ENCODE measurements at regions not wholly inside any gene's neighbourhood (a gene's known extent, or its start where the extent isn't known, plus 50 kb on each side); places are given as distances from the start of the nearest gene placed in this dataset.

DNA sequence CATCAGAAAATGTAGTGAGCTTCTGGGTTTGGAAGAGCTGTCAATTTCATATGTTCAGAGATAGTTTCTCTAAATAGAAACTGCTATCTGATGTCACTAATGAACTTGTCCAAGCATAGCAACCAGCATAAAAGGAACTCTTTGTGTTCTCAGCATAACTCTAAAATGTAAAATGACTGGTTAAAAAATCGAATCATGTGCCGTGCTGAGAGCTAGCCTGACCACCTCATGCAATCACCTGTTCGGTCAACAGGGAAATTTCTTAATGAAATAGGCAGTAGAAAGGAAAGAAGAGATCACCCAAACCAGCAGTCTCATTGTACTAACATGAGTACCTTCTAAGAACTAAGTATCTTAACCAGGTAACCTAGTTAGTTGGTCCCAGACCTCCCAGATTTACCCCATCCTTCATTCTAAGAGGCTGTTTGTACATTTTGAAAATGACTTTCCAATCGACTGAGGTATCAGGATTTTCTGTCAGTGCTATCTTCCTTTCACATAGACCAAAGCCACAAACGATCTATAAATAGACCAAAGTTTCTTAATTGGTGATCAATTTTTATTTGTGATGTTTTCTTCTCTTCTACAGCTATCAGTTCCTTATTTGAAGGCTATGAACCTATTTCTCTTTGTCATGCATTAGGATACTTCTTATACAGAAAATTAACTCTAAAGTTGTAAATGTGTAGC lies 147.3 kb downstream of the TLR5 start:
- no peak overlapping the region for H3K27ac ChIP-seq (ENCODE audit: low read length)
- no peaks in the 10 kb centered on the region for H3K4me1 ChIP-seq (ENCODE audit: control insufficient read depth, insufficient read depth, low read length)
- no peak overlapping the region for H3K4me3 ChIP-seq (ENCODE audit: low read length in 2 of 2)
- H3K9ac ChIP-seq (ENCODE audit: low read length in 2 of 2): no peak overlapping the region
- no peaks in the 10 kb centered on the region for H3K9me3 ChIP-seq (ENCODE audit: control insufficient read depth in 2 of 2, low read length in 2 of 2)
- peaks cover 5 to 6% of the 10 kb centered on the region in 2 donors for H3K36me3 ChIP-seq (ENCODE audit: control insufficient read depth in 2 of 2, insufficient read depth in 2 of 2, low read length in 2 of 2)
- H3K27me3 ChIP-seq (ENCODE audit: control insufficient read depth in 1 of 2, insufficient read depth in 2 of 2, low read length in 2 of 2): no peaks in the 10 kb centered on the region

DNA sequence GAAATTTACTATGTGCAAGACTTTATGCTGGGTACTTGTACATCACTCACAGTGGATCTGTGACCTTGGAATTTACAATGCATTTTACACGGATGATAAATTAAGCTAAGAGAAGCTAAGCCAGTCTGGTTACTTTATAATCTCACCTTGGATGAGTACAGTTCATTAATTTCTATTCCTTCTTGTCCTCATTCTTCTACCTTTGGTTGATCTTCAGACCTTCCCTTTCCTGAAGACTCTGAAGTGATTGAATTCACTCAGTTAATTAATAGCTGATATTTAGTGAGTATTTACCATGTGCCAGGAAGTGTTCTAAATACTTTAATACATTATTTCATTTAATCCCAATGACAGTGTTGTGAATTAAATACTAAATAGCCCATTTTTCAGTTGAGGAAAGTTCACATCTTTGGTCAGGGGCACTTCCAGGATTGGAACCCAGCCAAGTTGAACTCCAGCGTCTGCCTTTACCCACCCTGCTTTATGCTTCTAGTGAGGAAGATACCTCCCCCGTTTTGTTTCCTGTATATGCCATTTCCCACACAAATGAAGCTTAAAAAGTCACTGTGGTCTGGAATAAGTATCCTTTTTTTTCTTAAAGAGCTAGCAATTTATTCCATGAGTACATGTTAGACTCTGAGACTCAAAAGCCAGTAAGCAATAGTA lies 146.6 kb downstream of the TLR5 start:
- peaks cover 5 to 6% of the 10 kb centered on the region in 2 donors for H3K36me3 ChIP-seq (ENCODE audit: control insufficient read depth in 2 of 2, insufficient read depth in 2 of 2, low read length in 2 of 2)

DNA sequence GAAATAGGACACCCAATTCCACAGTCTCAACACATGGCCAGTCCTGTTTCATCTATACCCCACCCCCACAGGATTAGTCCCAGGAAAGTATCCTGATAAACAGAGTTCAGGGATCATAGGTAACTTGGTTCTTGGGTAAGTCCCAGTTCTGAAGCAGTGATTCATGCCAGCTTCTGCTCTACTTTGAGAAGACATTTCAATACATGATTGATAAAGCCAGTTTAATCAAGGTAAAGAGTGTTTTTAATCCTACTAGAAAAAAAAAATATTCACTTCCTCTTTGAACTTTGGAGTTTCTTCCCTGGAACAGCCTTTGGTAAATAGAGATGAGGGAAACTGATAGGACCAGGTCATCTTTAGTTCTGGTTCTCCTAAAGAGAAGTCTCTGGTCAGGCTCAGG lies 142.4 kb downstream of the TLR5 start:
- Histone ChIP-seq H3K9me3 (ENCODE audit: control insufficient read depth in 2 of 2, low read length in 2 of 2) (no peaks in the 10 kb centered on the region), H3K4me3 (ENCODE audit: low read length in 2 of 2) (no peak overlapping the region), H3K27me3 (ENCODE audit: control insufficient read depth in 1 of 2, insufficient read depth in 2 of 2, low read length in 2 of 2) (no peaks in the 10 kb centered on the region), H3K4me1 (ENCODE audit: control insufficient read depth, insufficient read depth, low read length) (peaks cover 4% of the 10 kb centered on the region), H3K36me3 (ENCODE audit: control insufficient read depth in 2 of 2, insufficient read depth in 2 of 2, low read length in 2 of 2) (peaks cover 15 to 27% of the 10 kb centered on the region in 2 donors), H3K9ac (ENCODE audit: low read length in 2 of 2) (no peak overlapping the region), H3K27ac (ENCODE audit: low read length) (no peak overlapping the region)

More for the DNA sequence above, 146.6 kb downstream of the TLR5 start:
- H3K9ac ChIP-seq (ENCODE audit: low read length in 2 of 2): no peak overlapping the region
- no peaks in the 10 kb centered on the region for H3K4me1 ChIP-seq (ENCODE audit: control insufficient read depth, insufficient read depth, low read length)
- no peak overlapping the region for H3K27ac ChIP-seq (ENCODE audit: low read length)
- H3K4me3 ChIP-seq (ENCODE audit: low read length in 2 of 2): no peak overlapping the region
- no peaks in the 10 kb centered on the region for H3K27me3 ChIP-seq (ENCODE audit: control insufficient read depth in 1 of 2, insufficient read depth in 2 of 2, low read length in 2 of 2)
- no peaks in the 10 kb centered on the region for H3K9me3 ChIP-seq (ENCODE audit: control insufficient read depth in 2 of 2, low read length in 2 of 2)

DNA sequence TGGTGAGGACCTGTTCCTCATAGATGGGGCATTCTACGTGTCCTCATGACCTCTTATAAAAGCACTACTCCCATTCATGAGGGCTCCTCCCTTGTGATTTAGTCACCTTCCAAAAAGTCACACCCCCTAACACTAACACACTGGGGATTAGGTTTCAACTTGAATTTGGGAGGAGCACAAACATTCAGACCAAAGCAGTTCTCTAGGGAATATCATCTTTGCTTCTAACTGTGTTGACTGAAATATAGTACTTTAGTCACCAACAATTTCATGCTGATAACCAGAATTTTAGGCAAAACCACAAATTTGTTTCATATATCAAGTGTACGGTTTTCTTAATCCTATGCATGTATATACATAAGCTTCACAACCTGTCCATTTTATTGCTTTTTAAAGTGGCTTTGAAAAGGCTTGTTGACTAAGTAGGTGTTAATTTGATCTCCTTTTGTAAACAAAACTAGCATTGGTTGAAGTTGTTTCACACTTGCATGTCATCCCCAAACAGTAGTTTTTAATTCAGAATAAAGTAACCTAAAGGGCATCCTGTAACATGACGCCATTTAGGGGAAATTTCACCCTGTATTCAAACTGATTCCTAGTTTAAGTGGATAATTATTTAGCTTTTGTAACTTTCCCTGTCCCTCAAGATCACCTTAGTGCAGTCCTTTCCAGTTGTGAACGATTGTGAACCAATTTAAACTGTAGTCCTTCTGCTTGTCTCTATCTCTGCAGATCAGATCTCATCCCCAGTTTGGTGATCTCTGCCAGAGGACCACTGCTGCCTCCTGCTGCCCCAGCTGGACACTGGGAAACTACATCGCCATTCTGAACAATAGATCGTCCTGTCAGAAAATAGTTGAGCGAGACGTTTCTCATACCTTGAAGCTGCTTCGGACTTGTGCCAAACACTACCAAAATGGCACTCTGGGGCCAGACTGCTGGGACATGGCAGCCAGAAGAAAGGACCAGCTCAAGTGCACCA lies 141.1 kb downstream of the TLR5 start:
- H3K4me3 ChIP-seq (ENCODE audit: low read length in 2 of 2): no peak overlapping the region
- no peaks in the 10 kb centered on the region for H3K27me3 ChIP-seq (ENCODE audit: control insufficient read depth in 1 of 2, insufficient read depth in 2 of 2, low read length in 2 of 2)
- no peak overlapping the region for H3K9ac ChIP-seq (ENCODE audit: low read length in 2 of 2)
- peaks cover 11 to 26% of the 10 kb centered on the region in 2 donors for H3K36me3 ChIP-seq (ENCODE audit: control insufficient read depth in 2 of 2, insufficient read depth in 2 of 2, low read length in 2 of 2)
- H3K9me3 ChIP-seq (ENCODE audit: control insufficient read depth in 2 of 2, low read length in 2 of 2): no peaks in the 10 kb centered on the region
- no peak overlapping the region for H3K27ac ChIP-seq (ENCODE audit: low read length)
- H3K4me1 ChIP-seq (ENCODE audit: control insufficient read depth, insufficient read depth, low read length): peaks cover 6% of the 10 kb centered on the region

DNA sequence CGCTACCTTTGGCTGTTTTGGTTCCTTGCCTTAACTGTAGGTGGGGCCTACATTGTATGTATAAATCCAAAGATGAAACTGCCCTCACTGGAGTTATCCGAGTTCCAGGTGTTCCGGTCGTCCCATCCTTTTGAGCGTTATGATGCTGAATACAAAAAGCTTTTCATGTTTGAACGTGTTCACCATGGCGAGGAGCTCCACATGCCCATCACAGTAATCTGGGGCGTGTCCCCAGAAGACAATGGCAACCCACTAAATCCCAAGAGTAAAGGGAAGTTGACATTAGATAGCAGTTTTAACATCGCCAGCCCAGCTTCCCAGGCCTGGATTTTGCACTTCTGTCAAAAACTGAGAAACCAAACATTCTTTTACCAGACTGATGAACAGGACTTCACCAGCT lies 139.5 kb downstream of the TLR5 start:
- no peak overlapping the region for H3K27ac ChIP-seq (ENCODE audit: low read length)
- H3K27me3 ChIP-seq (ENCODE audit: control insufficient read depth in 1 of 2, insufficient read depth in 2 of 2, low read length in 2 of 2): no peaks in the 10 kb centered on the region
- H3K9me3 ChIP-seq (ENCODE audit: control insufficient read depth in 2 of 2, low read length in 2 of 2): no peaks in the 10 kb centered on the region
- H3K9ac ChIP-seq (ENCODE audit: low read length in 2 of 2): no peak overlapping the region
- H3K4me3 ChIP-seq (ENCODE audit: low read length in 2 of 2): no peak overlapping the region
- H3K4me1 ChIP-seq (ENCODE audit: control insufficient read depth, insufficient read depth, low read length): peaks cover 6% of the 10 kb centered on the region
- peaks cover 11 to 26% of the 10 kb centered on the region in 2 donors for H3K36me3 ChIP-seq (ENCODE audit: control insufficient read depth in 2 of 2, insufficient read depth in 2 of 2, low read length in 2 of 2)

DNA sequence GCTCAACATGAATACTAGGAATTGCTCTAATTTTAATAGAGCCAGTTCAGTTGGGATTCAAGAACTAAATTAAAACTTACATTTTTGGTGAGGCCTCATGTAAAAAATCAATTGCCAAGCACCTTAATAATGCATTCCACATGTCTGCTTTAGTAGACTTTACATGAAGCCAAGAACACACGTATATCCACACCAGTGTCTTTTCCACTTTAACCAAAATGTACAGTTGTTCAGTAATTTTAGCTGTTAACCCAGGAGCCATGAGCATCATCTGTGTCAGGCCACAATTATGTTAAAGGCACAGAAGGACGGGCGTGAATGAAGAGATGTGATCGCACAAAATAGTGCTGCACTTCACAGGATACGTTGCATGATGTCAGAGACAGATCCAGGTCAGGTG lies 136.7 kb downstream of the TLR5 start:
- H3K36me3 ChIP-seq (ENCODE audit: control insufficient read depth in 2 of 2, insufficient read depth in 2 of 2, low read length in 2 of 2): peaks cover 11 to 26% of the 10 kb centered on the region in 2 donors
- peaks cover 6% of the 10 kb centered on the region for H3K4me1 ChIP-seq (ENCODE audit: control insufficient read depth, insufficient read depth, low read length)
- H3K27ac ChIP-seq (ENCODE audit: low read length): no peak overlapping the region
- H3K4me3 ChIP-seq (ENCODE audit: low read length in 2 of 2): no peak overlapping the region
- no peaks in the 10 kb centered on the region for H3K27me3 ChIP-seq (ENCODE audit: control insufficient read depth in 1 of 2, insufficient read depth in 2 of 2, low read length in 2 of 2)
- no peak overlapping the region for H3K9ac ChIP-seq (ENCODE audit: low read length in 2 of 2)
- H3K9me3 ChIP-seq (ENCODE audit: control insufficient read depth in 2 of 2, low read length in 2 of 2): no peaks in the 10 kb centered on the region

DNA sequence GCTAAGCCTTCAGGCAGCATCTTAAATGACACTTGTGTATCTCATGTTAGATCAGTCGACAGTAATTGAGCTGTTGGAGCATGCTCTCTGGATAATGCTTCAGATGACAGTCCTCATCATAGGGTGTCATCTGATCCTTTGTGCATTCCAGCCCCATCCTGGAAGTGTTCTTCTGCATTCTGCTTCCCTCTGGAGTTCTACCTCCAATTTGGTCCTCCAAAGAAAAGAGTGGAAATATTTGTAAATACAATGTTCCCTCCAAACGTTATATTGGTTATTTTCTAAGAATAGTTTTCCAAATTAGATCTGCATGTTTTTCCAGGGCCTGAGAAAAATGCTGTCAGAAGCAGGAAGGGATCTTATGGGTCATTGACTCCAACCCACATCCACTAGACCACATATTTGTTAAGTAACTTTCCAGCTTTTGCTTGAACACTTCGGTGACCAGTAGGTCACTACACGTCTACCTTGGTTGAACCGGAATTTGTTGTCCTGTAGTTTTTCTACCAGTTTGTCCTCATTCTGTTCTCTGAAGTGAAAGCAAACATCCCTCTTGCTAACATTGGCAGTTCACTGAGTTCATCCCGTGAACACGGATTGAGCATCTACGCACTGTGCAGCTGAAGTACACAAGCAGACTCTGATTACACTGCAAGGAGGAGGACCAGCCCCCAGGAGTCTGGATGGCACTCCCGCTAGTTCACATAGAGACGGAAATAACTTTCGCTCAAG lies 136.0 kb downstream of the TLR5 start:
- Histone ChIP-seq H3K27me3 (ENCODE audit: control insufficient read depth in 1 of 2, insufficient read depth in 2 of 2, low read length in 2 of 2) (no peaks in the 10 kb centered on the region), H3K9me3 (ENCODE audit: control insufficient read depth in 2 of 2, low read length in 2 of 2) (no peaks in the 10 kb centered on the region), H3K36me3 (ENCODE audit: control insufficient read depth in 2 of 2, insufficient read depth in 2 of 2, low read length in 2 of 2) (peaks cover 11 to 26% of the 10 kb centered on the region in 2 donors), H3K9ac (ENCODE audit: low read length in 2 of 2) (no peak overlapping the region), H3K4me1 (ENCODE audit: control insufficient read depth, insufficient read depth, low read length) (peaks cover 6% of the 10 kb centered on the region), H3K4me3 (ENCODE audit: low read length in 2 of 2) (no peak overlapping the region), H3K27ac (ENCODE audit: low read length) (no peak overlapping the region)

DNA sequence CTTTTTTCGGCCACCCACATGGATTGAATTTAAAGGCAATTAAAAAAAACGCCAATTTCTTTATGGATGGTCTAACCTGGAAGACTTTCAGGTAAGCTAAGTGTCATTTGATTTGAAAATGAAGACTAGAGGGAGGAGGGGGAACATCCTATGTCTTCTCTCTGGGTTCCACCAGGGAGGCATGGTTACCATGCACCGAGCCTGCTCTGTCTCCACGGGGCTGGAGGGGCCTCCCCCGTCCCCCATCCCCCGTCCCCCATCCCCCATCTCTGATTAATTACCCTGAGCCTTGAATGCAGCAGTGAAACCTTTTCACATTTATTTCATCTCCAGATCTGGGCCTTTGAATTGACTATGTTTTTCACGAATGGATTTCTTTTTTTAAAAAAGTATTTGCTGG lies 135.1 kb downstream of the TLR5 start:
- Histone ChIP-seq H3K4me1 (ENCODE audit: control insufficient read depth, insufficient read depth, low read length) (peaks cover 6% of the 10 kb centered on the region), H3K9ac (ENCODE audit: low read length in 2 of 2) (no peak overlapping the region), H3K27ac (ENCODE audit: low read length) (no peak overlapping the region), H3K36me3 (ENCODE audit: control insufficient read depth in 2 of 2, insufficient read depth in 2 of 2, low read length in 2 of 2) (peaks cover 4 to 20% of the 10 kb centered on the region in 2 donors), H3K27me3 (ENCODE audit: control insufficient read depth in 1 of 2, insufficient read depth in 2 of 2, low read length in 2 of 2) (no peaks in the 10 kb centered on the region), H3K4me3 (ENCODE audit: low read length in 2 of 2) (no peak overlapping the region), H3K9me3 (ENCODE audit: control insufficient read depth in 2 of 2, low read length in 2 of 2) (no peaks in the 10 kb centered on the region)

DNA sequence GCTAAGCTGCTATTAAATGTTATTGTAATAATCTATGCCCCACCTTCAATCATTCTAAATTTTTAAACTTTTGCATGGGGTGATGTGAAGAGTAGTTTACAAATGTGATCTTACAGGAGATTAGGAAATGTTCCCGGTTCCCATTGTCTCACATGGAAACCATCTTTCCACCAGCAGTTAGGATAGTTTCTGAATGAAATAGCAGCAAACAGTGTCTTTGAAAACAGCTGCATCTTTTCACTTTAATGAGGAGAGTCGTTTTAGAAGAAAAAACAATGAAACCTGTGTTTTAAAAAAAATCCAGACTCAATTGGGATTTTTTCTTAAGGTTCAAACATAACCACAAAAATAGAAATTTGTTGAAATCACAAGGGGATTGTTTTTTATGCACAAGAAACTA lies 134.2 kb downstream of the TLR5 start:
- no peak overlapping the region for H3K9ac ChIP-seq (ENCODE audit: low read length in 2 of 2)
- H3K9me3 ChIP-seq (ENCODE audit: control insufficient read depth in 2 of 2, low read length in 2 of 2): no peaks in the 10 kb centered on the region
- H3K27ac ChIP-seq (ENCODE audit: low read length): no peak overlapping the region
- H3K4me1 ChIP-seq (ENCODE audit: control insufficient read depth, insufficient read depth, low read length): peaks cover 6% of the 10 kb centered on the region
- no peaks in the 10 kb centered on the region for H3K27me3 ChIP-seq (ENCODE audit: control insufficient read depth in 1 of 2, insufficient read depth in 2 of 2, low read length in 2 of 2)
- peaks cover 3 to 12% of the 10 kb centered on the region in 2 donors for H3K36me3 ChIP-seq (ENCODE audit: control insufficient read depth in 2 of 2, insufficient read depth in 2 of 2, low read length in 2 of 2)
- H3K4me3 ChIP-seq (ENCODE audit: low read length in 2 of 2): no peak overlapping the region

DNA sequence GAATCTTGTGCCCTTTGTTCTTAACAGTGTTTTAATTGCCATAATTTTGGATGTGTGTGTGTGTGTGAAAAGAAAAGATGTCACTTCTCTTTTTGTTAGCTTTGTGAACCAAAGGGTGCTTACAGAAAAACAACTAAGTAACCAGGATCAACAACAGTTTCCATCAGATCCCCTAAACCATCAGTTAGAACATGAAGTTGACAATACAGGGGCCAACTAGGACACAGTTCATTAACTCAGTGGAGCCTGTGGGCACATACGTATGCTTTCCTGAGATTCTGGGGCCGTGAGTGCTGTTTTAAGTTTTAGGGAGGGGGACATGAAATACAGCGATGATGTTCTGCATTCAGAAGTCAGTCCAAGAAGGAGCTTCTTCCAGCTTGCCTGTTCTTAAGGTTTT lies 133.6 kb downstream of the TLR5 start:
- H3K4me3 ChIP-seq (ENCODE audit: low read length in 2 of 2): no peak overlapping the region
- no peak overlapping the region for H3K27ac ChIP-seq (ENCODE audit: low read length)
- no peak overlapping the region for H3K9ac ChIP-seq (ENCODE audit: low read length in 2 of 2)
- no peaks in the 10 kb centered on the region for H3K27me3 ChIP-seq (ENCODE audit: control insufficient read depth in 1 of 2, insufficient read depth in 2 of 2, low read length in 2 of 2)
- H3K4me1 ChIP-seq (ENCODE audit: control insufficient read depth, insufficient read depth, low read length): peaks cover 6% of the 10 kb centered on the region
- H3K36me3 ChIP-seq (ENCODE audit: control insufficient read depth in 2 of 2, insufficient read depth in 2 of 2, low read length in 2 of 2): peaks cover 2 to 6% of the 10 kb centered on the region in 2 donors
- H3K9me3 ChIP-seq (ENCODE audit: control insufficient read depth in 2 of 2, low read length in 2 of 2): no peaks in the 10 kb centered on the region

All from stomach smooth muscle (tissue), 2 donors.